GM10266 (cell line): ENCODE measurements at regions not wholly inside any gene's neighbourhood (a gene's known extent, or its start where the extent isn't known, plus 50 kb on each side); places are given as distances from the start of the nearest gene placed in this dataset.

Experiments
- DNase-seq: peaks from one replicate; pipeline ENCODE4 v3.0.0; 2012; ENCODE audit errors: extremely low spot score
- CTCF ChIP-seq: IDR thresholded peaks from 2 replicates; pipeline ENCODE4 v1.5.1; 2012; ENCODE audit warnings: mild to moderate bottlenecking, low read depth; ENCODE audit not compliant: control insufficient read depth, insufficient read depth; ENCODE audit errors: missing control alignments

GRCh38 chr6:164005004-164005711, 590.6 kb downstream of the QKI start:
- TF ChIP-seq CTCF: no peak
- no peak for DNase-seq

- TF ChIP-seq CTCF: no peak
These were observed 585.8 kb downstream of the QKI start for GRCh38 chr6:164000276-164000675.

GRCh38 chr6:163999475-164000125, 585.1 kb downstream of the QKI start:
- no peak for TF ChIP-seq CTCF
- DNase-seq: no peak

More at GRCh38 chr6:164000276-164000675, 585.8 kb downstream of the QKI start:
- DNase-seq: no peak

GRCh38 chr6:163998496-163998895, 584.0 kb downstream of the QKI start:
- DNase-seq: no peak
- no peak for TF ChIP-seq CTCF

- DNase-seq: no peak
- no peak for TF ChIP-seq CTCF
These were observed 582.0 kb downstream of the QKI start for GRCh38 chr6:163996491-163996890.

GRCh38 chr6:163994566-163994965, 580.0 kb downstream of the QKI start:
- DNase-seq: no peak
- TF ChIP-seq CTCF: no peak

GRCh38 chr6:163992701-163993100, 578.2 kb downstream of the QKI start:
- no peak for DNase-seq
- TF ChIP-seq CTCF: no peak
